ENCODE measurements at regions not wholly inside any gene's neighbourhood (a gene's known extent, or its start where the extent isn't known, plus 50 kb on each side); places are given as distances from the start of the nearest gene placed in this dataset.

DNA sequence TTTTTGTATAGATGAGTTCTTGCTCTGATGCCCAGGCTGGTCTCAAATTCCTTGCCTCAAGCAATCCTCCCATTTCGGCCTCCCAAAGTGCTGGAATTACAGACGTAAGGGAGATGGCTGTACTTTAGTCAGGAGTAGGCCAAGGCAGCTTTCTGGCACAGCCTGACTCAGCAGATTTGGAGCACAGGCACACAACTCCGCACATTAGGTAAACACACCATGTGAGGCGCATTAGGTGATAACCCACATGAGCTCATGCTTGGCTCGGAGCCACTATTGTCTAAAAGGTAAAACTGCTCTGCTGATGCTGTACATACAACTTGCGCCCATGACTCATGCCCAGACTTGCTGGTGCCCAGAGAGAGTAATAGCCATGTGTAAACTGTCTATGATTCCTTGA, 1157.9 kb downstream of the TAF11L14 start:
- Histone ChIP-seq H3K9ac (ENCODE audit: extremely low read depth, low read length, poor library complexity, severe bottlenecking) (no peak overlapping the region), H3K4me3 (ENCODE audit: low read length) (no peak overlapping the region), H3K27me3 (ENCODE audit: control insufficient read depth, insufficient read depth, low read length, poor library complexity, severe bottlenecking) (no peaks in the 10 kb centered on the region), H3K36me3 (ENCODE audit: control insufficient read depth, insufficient read depth, low read length) (no peaks in the 10 kb centered on the region), H3K27ac (ENCODE audit: low read depth, low read length) (no peak overlapping the region), H3K9me3 (ENCODE audit: control insufficient read depth, low read length) (no peaks in the 10 kb centered on the region), H3K4me1 (ENCODE audit: control insufficient read depth, insufficient read depth, low read length) (peaks cover 3% of the 10 kb centered on the region)
- Mint-ChIP-seq H3K9me3 (peaks cover 7% of the 10 kb centered on the region), H3K4me1 (peaks cover 10% of the 10 kb centered on the region), H3K27ac (no peak overlapping the region), H3K4me3 (no peak overlapping the region), H3K27me3 (ENCODE audit: insufficient read depth) (peaks cover 13% of the 10 kb centered on the region), H3K36me3 (ENCODE audit: low read depth) (no peaks in the 10 kb centered on the region)
- no peak for DNase-seq
- 95 to 96% methylated on average over 6 of the region's 6 CpGs for WGBS, 2 experiments (ENCODE audit: insufficient coverage in 1 of 2, insufficient read length in 1 of 2)
- TF ChIP-seq, protein P1, sequence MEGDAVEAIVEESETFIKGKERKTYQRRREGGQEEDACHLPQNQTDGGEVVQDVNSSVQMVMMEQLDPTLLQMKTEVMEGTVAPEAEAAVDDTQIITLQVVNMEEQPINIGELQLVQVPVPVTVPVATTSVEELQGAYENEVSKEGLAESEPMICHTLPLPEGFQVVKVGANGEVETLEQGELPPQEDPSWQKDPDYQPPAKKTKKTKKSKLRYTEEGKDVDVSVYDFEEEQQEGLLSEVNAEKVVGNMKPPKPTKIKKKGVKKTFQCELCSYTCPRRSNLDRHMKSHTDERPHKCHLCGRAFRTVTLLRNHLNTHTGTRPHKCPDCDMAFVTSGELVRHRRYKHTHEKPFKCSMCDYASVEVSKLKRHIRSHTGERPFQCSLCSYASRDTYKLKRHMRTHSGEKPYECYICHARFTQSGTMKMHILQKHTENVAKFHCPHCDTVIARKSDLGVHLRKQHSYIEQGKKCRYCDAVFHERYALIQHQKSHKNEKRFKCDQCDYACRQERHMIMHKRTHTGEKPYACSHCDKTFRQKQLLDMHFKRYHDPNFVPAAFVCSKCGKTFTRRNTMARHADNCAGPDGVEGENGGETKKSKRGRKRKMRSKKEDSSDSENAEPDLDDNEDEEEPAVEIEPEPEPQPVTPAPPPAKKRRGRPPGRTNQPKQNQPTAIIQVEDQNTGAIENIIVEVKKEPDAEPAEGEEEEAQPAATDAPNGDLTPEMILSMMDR (conservative IDR thresholded peaks at IDR 0.05): no peak

GRCh38 chr5:18797222-18797621, 1163.0 kb downstream of the TAF11L14 start:
- H3K36me3 ChIP-seq (ENCODE audit: control insufficient read depth, insufficient read depth, low read length): no peaks in the 10 kb centered on the region
- H3K27me3 Mint-ChIP-seq (ENCODE audit: insufficient read depth): peaks cover 15% of the 10 kb centered on the region
- peak; percentile 72 for DNase-seq
- WGBS, 2 experiments (ENCODE audit: insufficient coverage in 1 of 2, insufficient read length in 1 of 2): 2 to 25% methylated on average over 4 to 5 of the region's 5 CpGs
- H3K9me3 Mint-ChIP-seq: peaks cover 3% of the 10 kb centered on the region
- TF ChIP-seq, protein P1 (conservative IDR thresholded peaks at IDR 0.05): no peak
- H3K9me3 ChIP-seq (ENCODE audit: control insufficient read depth, low read length): no peaks in the 10 kb centered on the region
- peak overlapping the region; percentile 20 for H3K4me3 Mint-ChIP-seq
- H3K36me3 Mint-ChIP-seq (ENCODE audit: low read depth): no peaks in the 10 kb centered on the region
- no peak overlapping the region for H3K4me3 ChIP-seq (ENCODE audit: low read length)
- H3K27me3 ChIP-seq (ENCODE audit: control insufficient read depth, insufficient read depth, low read length, poor library complexity, severe bottlenecking): no peaks in the 10 kb centered on the region
- H3K27ac ChIP-seq (ENCODE audit: low read depth, low read length): no peak overlapping the region
- H3K4me1 ChIP-seq (ENCODE audit: control insufficient read depth, insufficient read depth, low read length): peaks cover 15% of the 10 kb centered on the region
- H3K27ac Mint-ChIP-seq: peak overlapping the region; percentile 77
- H3K4me1 Mint-ChIP-seq: peaks cover 44% of the 10 kb centered on the region
- no peak overlapping the region for H3K9ac ChIP-seq (ENCODE audit: extremely low read depth, low read length, poor library complexity, severe bottlenecking)

DNA sequence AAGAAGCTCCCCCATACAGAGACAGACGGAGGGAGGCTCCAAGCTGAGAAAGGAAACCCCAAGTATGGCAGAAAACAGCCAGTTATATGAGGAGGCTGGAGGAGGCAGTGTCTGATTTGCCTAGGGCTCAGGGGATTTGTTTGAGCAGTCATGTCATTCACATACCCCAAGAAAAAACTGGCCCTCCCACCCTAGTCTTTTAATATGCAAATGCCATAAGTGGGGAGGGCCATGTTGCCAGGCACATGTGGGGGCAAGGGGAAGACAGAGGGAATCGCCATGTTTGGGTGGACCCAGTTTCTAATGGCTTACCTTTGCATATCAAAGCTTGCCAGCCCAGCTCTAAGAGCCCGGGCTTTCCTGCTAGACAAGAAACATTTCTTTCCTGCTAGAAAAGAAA, 1163.8 kb downstream of the TAF11L14 start:
- no peaks in the 10 kb centered on the region for H3K27me3 ChIP-seq (ENCODE audit: control insufficient read depth, insufficient read depth, low read length, poor library complexity, severe bottlenecking)

More for the DNA sequence above, 1163.8 kb downstream of the TAF11L14 start:
- Mint-ChIP-seq H3K9me3 (no peaks in the 10 kb centered on the region), H3K27me3 (ENCODE audit: insufficient read depth) (peaks cover 12% of the 10 kb centered on the region), H3K4me3 (no peak overlapping the region), H3K4me1 (peaks cover 44% of the 10 kb centered on the region), H3K36me3 (ENCODE audit: low read depth) (no peaks in the 10 kb centered on the region), H3K27ac (peak overlapping the region; percentile 23)
- Histone ChIP-seq H3K9me3 (ENCODE audit: control insufficient read depth, low read length) (no peaks in the 10 kb centered on the region), H3K4me1 (ENCODE audit: control insufficient read depth, insufficient read depth, low read length) (peaks cover 15% of the 10 kb centered on the region), H3K27ac (ENCODE audit: low read depth, low read length) (no peak overlapping the region), H3K9ac (ENCODE audit: extremely low read depth, low read length, poor library complexity, severe bottlenecking) (no peak overlapping the region), H3K36me3 (ENCODE audit: control insufficient read depth, insufficient read depth, low read length) (no peaks in the 10 kb centered on the region), H3K4me3 (ENCODE audit: low read length) (no peak overlapping the region)
- WGBS, 2 experiments (ENCODE audit: insufficient coverage in 1 of 2, insufficient read length in 1 of 2): 29% methylated on average over 3 of the region's 3 CpGs; no CpG with 5 or more reads in 1 of the 2 experiments
- DNase-seq: peak; percentile 86
- TF ChIP-seq, protein P1 (conservative IDR thresholded peaks at IDR 0.05): no peak

Measured in endodermal cell (in vitro differentiated cells).